ENCODE measurements at regions not wholly inside any gene's neighbourhood (a gene's known extent, or its start where the extent isn't known, plus 50 kb on each side); places are given as distances from the start of the nearest gene placed in this dataset.
"Not testable (repeated sequence)": the region's sequence is repeated elsewhere in the genome, so short reads cannot be mapped to it uniquely, and the experiment has no call there.

GRCh38 chrX:39043838-39044550 lies 242.7 kb downstream of the MID1IP1 start:
- no peak for DNase-seq (ENCODE audit: low spot score)

- no peak for DNase-seq (ENCODE audit: low spot score)
Observed at GRCh38 chrX:39047174-39047573, 245.9 kb downstream of the MID1IP1 start.

DNA sequence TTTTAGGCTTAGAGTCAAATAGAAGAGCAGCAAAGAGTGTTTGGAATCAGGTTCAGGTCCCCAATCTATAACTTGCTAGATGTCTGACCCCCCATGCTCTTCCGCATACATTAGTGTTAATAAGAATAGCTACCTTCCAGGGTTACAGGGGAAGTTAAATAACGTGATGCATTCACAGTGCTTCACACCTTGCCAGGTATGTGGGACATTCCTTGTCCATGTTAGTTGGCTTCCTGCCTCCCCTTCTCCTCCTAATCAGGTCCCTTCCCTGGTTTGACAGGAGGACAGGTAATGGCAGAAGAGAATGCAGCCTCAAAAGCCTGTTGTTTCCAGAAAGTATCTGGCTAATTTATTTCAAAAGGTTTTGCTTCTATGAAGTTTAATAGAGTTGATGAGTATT lies 248.7 kb downstream of the MID1IP1 start:
- no peak for DNase-seq (ENCODE audit: low spot score)

GRCh38 chrX:39050427-39050826 lies 249.2 kb downstream of the MID1IP1 start:
- no peak for DNase-seq (ENCODE audit: low spot score)

DNA sequence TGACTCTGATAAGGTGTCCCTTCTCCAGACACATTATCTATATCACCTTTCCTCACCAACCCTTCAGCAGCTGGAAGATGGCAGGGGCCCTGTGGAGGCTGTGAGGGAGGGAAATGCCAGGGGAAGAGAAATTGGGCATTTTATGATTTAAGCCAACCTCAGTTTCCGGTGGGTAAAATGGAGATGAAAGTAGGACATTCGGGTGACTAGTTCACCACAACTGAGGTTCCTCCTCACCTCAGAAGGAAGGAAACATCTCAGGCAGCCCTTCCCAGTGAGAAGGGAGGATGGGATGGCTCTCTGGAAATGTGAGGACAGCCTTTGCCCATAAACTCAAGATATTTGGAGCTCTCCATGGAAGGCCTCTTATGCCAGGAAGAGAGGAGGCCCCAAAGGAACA lies 251.5 kb downstream of the MID1IP1 start:
- DNase-seq (ENCODE audit: low spot score): no peak

GRCh38 chrX:39058724-39059123 lies 257.5 kb downstream of the MID1IP1 start:
- no peak for DNase-seq (ENCODE audit: low spot score)

- no peak for DNase-seq (ENCODE audit: low spot score)
Observed at GRCh38 chrX:39059866-39060265, 258.6 kb downstream of the MID1IP1 start.

DNA sequence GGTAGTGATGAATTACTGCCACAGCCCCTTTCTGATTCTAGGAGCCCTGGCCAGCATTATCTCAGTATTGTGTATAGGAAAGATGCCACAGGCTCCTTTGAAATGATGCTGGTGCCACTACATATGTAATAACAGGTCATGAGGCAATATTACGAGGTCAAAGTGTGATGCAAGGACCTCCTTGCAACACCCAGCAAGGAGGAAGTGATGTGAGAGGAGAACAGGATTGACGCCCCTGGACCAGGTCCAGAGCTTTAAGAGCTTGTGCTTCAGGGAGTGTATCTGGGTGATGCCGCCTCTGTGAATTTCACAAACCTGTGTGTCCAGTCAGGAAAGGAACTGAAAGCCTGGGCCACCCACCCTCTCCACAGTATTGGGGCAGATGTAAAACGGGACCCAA lies 261.8 kb downstream of the MID1IP1 start:
- no peak for DNase-seq (ENCODE audit: low spot score)

GRCh38 chrX:39063702-39064101 lies 262.4 kb downstream of the MID1IP1 start:
- DNase-seq (ENCODE audit: low spot score): no peak

- no peak for DNase-seq (ENCODE audit: low spot score)
Observed at GRCh38 chrX:39065051-39065871, 264.0 kb downstream of the MID1IP1 start.

GRCh38 chrX:39067866-39068265 lies 266.6 kb downstream of the MID1IP1 start:
- DNase-seq (ENCODE audit: low spot score): no peak

DNA sequence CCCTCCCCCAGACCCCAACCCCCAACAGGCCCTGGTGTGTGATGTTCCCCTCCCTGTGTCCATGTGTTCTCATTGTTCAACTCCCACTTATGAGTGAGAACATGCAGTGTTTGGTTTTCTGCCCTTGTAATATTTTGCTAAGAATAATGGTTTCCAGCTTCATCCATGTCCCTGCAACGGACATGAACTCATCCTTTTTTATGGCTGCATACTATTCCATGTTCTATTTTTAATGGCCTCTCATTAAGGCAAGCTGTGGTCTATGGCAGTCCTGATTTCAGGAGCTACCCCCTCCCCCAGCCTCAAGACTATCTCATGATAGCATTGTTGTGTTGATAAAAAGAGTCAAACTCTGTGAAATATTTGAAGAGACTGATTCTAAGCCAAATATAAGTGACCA lies 267.4 kb downstream of the MID1IP1 start:
- not testable (repeated sequence) for DNase-seq (ENCODE audit: low spot score)

GRCh38 chrX:39070009-39070408 lies 268.8 kb downstream of the MID1IP1 start:
- no peak for DNase-seq (ENCODE audit: low spot score)

GRCh38 chrX:39073131-39073530 lies 271.9 kb downstream of the MID1IP1 start:
- DNase-seq (ENCODE audit: low spot score): no peak

DNA sequence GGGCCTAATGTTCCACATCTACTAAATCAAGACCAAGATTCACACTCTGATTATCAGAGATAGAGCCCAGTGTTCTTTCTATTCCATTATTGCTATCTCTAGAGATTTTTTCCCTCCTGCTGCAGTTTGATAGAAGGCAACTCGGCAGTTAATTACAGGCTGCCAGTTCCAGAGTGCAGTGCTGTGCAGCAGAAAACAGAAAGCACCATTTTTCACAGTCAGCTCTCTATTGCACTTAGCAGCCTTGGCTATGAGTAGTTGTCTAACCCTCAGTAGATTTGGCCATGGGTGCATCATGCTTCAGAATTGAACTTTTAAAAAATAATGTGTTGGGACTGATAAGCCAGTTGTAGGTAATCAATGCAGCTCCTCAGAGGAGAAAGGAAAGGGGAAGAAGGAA lies 295.3 kb downstream of the MID1IP1 start:
- DNase-seq (ENCODE audit: low spot score): no peak

DNA sequence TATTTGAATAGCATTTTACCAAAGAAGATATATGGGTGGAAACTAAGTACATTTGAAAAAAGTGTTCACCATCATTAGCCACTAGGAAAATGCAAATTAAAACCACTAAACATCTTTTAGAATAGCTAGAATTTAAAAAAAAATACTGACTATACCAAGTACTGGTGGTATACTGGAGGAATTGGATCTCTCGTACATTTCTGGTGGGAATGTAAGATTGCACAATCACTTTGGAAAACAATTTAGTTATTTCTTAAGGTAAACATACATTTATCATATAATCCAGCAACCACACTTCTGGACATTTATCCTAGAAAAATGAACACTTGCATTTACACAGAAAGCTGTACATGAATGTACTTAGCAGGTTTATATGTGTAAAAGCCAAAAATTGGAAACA lies 303.5 kb downstream of the MID1IP1 start:
- no peak for DNase-seq (ENCODE audit: low spot score)

GRCh38 chrX:39112143-39112542 lies 310.9 kb downstream of the MID1IP1 start:
- DNase-seq (ENCODE audit: low spot score): no peak

- no peak for DNase-seq (ENCODE audit: low spot score)
Observed at GRCh38 chrX:39115166-39115565, 313.9 kb downstream of the MID1IP1 start.

DNA sequence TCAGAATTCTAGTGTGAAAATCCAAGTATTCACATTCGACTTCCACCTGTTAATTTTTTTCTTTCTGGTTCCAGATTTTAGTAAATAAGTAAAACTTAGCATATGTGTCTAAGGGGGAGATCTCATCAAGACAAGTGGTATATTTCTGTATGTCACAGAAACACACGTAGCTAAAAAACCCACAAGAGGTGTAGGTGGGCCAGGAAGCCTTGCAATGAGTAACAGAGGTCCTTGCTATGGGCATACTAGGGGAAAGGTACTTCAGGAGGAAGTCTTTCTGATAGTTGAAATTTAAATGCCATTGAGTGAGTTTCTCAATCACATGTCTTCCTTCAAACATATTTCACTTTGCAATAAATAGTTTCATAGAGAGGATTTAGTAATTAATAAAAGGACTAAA lies 315.8 kb downstream of the MID1IP1 start:
- DNase-seq (ENCODE audit: low spot score): no peak

DNA sequence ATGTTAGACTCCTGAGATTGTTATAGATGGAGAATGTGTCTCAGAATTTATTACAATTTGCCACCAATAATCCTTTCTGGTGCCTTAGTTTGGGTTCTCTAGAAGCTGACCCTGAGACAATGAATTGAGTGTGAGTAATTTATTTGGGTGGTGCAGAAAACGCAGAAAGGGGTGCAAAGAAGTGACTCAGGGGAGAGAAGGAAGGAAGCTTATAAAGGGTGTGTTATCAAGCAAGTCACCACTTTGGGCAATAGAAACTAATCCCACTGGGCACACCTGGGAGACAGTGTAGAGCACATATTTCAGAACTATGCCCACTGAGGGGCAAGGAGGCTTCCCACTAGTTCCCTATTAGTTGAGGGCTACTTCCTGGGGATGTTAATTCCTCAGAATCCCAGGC lies 320.6 kb downstream of the MID1IP1 start:
- DNase-seq (ENCODE audit: low spot score): no peak

- DNase-seq (ENCODE audit: low spot score): no peak
Observed at GRCh38 chrX:39125834-39126233, 324.6 kb downstream of the MID1IP1 start.

- peak; percentile 3 for DNase-seq (ENCODE audit: low spot score)
Observed at GRCh38 chrX:39133971-39134370, 332.7 kb downstream of the MID1IP1 start.

- no peak for DNase-seq (ENCODE audit: low spot score)
Observed at GRCh38 chrX:39137363-39137954, 336.2 kb downstream of the MID1IP1 start.
